ENCODE measurements at regions not wholly inside any gene's neighbourhood (a gene's known extent, or its start where the extent isn't known, plus 50 kb on each side); places are given as distances from the start of the nearest gene placed in this dataset.
"Not testable (repeated sequence)": the region's sequence is repeated elsewhere in the genome, so short reads cannot be mapped to it uniquely, and the experiment has no call there.

- no peak for DNase-seq (ENCODE audit: low read depth)
These were observed 55.5 kb downstream of the TPBG start for GRCh38 chr6:82419132-82419581.

GRCh38 chr6:82419859-82420258, 56.2 kb downstream of the TPBG start:
- DNase-seq (ENCODE audit: low read depth): no peak

DNA sequence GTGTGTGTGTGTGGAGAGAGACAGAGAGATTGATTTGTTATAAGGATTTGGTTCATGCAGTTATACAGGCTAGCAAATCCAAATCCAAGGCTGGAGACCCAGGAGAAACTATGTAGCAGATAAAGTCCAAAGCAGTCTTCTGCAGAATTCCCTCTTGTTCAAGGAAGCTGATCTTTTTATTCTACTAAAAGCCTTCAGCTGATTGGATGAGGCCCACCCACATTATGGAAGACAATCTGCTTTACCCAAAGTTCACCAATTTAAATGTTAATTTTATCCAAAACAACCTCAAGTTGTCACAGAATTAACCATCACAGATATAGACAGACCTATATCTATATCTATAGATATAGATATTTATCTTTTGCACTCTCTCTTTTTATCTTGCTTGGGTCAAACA, 67.0 kb downstream of the TPBG start:
- DNase-seq (ENCODE audit: low read depth): no peak

- no peak for DNase-seq (ENCODE audit: low read depth)
These were observed 73.1 kb downstream of the TPBG start for GRCh38 chr6:82436740-82437139.

GRCh38 chr6:82437701-82438100, 74.1 kb downstream of the TPBG start:
- no peak for DNase-seq (ENCODE audit: low read depth)

DNA sequence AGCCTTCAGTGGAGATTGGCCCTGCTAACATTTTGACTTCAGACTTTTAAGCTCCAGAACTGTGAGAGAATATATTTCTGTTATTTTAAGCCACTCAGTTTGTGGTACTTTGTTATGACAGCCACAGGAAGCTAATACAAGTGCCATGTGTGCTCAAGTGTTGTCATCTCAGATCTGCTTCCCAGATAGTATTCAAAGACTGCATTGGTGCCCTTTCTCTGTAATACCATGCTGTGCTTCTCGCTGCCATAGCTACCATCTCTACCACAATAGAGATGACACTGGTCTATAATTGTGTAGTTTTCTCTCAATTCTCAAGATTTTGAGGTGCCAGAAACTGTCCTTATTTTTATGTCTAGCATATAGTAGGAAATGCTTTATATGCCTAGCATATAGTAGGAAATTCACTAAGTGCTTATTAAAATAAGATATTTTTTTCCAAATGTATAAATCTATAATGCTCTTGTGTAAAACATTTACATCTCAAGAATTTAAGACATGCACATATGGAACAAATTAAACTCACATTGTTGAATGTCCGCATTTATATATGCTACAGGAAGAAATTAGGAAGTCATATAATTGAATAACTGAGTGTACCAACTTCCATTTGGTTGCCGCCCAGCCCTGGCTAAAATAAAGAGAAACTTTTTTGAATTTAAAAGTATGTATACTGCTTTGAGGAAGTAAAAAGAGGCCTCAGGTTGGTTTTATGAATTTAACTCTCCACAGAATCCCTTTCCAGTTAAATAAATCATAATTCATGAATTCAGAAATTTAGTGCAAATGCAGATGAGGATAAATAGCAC, 77.6 kb downstream of the TPBG start:
- no peak for DNase-seq (ENCODE audit: low read depth)

DNA sequence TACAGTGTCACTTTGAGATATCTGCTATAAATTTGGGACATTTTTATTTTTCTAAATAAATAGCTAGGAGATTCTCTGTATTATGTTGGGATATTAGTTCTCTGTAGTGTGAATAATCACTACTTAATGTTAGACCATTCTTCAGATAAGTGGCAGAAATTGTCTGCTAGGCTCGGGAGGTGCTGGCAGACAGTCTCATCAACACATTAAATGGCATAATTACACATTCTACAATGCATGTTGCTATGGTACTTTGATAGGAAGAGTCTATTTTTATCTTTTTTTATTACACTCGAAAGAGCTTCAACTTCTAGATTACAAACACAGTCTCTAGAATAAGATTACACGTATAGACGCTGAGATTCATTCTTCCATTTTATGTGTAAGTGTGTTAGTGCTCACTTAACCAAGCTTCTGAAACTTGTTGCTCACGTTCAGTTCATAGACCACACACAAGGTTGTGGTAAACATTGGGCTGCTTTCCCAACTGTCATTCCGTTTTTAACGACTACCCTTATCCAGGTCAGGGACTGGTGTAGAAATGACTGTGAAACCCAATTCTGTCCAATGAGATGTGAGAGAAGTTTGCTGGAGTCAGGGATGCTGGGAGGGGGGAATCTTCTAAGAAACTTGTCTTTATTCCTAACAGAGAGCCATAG, 78.6 kb downstream of the TPBG start:
- DNase-seq (ENCODE audit: low read depth): no peak

DNA sequence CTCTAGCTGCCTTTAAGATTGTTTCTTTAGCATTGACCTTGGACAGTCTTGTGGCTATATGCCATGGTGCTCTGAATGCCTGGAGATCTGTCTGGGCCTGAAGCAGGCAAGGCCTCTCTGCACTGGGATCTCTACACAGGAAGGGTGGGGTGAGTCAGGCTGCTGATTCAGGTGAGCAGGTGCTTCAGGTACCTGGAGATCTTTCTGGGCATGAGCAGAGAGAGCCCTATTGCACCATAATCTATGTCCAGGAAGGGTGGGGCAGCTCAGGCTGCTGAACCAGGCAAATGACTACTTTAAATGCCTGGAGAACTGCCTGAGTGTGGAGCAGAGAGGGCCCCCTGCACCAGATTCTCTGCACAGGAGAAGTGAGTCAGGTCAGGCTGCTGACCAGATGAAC, 94.5 kb downstream of the TPBG start:
- DNase-seq (ENCODE audit: low read depth): no peak

DNA sequence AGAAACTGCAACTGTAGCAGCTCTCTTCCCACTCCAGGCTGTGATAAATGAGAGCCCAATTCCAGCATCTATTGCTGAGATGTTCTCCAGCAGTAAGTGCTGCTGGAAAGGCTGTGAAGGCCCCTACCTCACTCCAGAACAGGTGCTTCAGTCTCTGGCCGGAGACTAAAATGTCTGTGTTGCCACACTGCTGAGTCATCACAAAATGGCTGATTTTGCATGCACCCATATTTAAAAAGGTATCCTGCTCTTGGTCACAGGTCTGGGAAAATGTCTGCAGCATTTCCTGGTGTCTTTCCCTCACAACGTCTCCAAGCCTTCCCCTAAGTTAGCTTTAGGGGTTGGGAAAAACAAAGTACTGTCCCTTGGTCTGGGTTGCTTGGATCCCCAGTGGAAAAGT, 95.1 kb downstream of the TPBG start:
- DNase-seq (ENCODE audit: low read depth): no peak

- no peak for DNase-seq (ENCODE audit: low read depth)
These were observed 97.9 kb downstream of the TPBG start for GRCh38 chr6:82461536-82461935.

GRCh38 chr6:82467338-82467737, 103.7 kb downstream of the TPBG start:
- DNase-seq (ENCODE audit: low read depth): no peak

DNA sequence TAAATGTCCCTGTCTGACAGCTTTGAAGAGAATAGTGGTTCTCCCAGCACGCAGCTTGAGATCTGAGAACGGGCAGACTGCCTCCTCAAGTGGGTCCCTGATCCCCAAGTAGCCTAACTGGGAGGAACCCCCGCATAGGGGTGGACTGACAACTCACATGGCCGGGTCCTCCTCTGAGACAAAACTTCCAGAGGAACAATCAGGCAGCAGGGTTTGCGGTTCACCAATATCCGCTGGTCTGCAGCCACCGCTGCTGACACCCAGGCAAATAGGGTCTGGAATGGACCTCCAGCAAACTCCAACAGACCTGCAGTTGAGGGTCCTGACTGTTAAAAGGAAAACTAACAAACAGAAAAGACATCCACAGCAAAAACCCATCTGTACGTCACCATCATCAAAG, 106.5 kb downstream of the TPBG start:
- DNase-seq (ENCODE audit: low read depth): not testable (repeated sequence)

DNA sequence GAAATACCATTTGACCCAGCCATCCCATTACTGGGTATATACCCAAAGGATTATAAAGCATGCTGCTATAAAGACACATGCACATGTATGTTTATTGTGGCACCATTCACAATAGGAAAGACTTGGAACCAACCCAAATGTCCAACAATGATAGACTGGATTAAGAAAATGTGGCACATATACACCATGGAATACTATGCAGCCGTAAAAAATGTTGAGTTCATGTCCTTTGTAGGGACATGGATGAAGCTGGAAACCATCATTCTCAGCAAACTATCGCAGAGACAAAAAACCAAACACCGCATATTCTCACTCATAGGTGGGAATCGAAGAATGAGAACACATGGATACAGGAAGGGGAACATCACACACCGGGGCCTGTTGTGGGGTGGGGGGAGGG, 111.5 kb downstream of the TPBG start:
- DNase-seq (ENCODE audit: low read depth): not testable (repeated sequence)

- no peak for DNase-seq (ENCODE audit: low read depth)
These were observed 120.4 kb downstream of the TPBG start for GRCh38 chr6:82484001-82484400.

DNA sequence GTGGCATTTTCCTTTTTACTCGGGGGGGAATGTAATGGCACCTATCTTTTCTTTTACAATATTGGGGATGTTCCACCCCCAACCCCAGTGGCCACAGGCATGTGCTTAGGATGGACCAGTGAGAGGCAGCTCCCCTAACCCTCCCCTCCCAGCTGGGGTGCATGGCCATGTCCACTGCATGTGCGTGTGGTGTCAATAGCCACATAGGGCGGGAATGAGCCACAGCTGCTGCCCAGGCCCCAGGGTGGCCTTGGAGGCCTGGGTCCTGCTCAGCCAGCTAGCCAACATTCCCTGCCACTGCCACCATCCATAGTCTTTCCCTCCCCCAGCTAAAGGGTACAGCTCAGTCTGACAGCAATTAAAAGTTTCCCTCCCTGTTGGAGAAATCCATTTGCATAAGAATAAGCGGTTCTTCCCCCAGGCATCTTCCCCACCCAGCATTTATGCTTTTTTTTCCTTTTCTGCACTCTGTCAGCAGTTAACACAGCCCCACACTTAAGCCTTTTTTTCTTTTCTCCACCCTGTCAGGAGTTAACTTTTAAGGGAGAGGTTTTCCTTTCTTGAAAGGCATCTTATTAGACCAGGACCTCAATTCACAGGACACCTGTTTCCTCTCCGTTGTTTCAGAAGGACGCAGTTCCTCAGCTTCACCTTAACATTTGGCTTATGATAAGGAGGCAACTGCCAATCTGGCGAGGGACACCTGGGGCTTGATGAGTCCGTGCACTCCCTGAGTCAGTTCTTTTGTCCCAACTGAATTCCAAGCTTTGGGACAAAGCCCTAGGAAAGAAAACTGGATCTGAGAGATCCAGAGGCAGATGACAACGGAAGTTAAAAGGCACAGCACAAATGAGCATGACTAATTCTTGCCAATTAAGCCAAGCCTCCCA, 121.4 kb downstream of the TPBG start:
- DNase-seq (ENCODE audit: low read depth): no peak

DNA sequence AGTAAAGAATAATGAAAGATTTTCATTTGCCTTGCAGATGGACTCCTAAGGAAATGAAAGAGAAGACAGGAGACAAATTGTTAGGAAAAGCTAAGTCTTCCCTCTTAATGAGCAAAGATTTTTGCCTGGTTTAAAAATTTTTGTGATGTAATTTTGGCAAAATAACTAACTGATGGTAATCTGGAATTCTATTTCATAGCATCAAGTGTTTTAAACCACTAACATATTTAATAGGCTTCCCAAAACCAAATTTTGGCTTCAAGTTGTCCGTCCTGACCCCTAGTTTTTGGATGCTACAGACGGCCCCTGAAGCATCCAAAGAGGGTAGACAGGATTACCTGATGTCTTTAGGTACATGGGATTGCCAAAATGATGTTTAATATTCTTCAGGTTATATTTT, 124.3 kb downstream of the TPBG start:
- no peak for DNase-seq (ENCODE audit: low read depth)

GRCh38 chr6:82488403-82488802, 124.8 kb downstream of the TPBG start:
- DNase-seq (ENCODE audit: low read depth): no peak

DNA sequence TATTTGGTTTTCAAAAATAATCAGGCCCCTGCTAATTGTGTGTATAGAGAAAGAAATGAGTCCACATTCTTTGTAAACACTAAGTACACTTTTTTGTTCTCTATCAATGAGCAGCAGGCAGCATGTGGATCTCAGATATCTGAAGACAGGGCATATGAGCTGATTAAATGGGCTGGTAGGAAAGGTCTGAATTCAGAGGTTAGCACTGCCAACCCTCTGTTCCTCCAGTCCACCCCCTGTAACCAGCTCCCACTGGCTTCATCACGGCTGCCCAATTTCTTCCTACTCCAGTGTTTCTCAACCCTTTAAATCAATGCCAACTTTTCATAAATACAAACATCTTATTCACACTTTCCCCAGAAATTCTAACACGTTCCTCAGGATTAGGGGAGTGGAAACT, 128.5 kb downstream of the TPBG start:
- DNase-seq (ENCODE audit: low read depth): no peak

- no peak for DNase-seq (ENCODE audit: low read depth)
These were observed 129.8 kb downstream of the TPBG start for GRCh38 chr6:82493467-82493866.

DNA sequence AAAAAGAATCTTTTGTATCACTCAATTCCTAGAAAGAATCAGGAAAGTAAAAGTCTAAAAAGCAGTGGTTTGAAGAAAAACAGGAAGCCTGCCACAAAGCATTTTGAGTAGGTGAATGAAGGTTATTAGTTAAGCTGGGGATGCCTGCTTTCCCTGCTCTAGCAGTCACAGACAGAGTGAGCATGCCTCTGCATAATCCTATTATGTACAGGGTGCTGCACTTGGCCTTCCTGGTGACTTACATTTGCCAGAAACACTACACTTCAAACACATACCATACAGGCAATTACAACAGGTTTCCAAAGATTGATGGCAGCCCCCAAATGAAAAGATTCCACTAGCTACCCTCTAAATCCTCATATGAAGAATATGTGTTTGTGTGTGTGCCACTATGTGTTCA, 130.8 kb downstream of the TPBG start:
- DNase-seq (ENCODE audit: low read depth): peak; percentile 2

GRCh38 chr6:82501901-82502300, 138.3 kb downstream of the TPBG start:
- not testable (repeated sequence) for DNase-seq (ENCODE audit: low read depth)

DNA sequence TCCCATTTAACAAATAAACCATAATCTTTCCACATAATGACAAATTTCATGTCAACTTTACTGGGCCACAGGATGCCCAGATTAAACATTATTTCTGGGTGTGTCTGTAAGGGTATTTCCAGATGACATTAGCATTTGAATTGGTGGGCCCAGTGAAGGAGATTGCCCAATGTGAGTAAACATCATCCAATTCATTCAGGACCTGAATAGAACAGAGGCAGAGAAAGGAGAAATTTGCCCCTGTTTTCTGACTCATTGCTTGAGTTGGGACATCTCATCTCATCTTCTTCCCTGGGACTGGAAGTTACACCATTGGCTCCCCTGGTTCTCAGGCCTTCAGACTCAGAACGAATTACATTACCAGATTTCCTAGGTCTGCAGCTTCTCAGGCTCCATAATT, 142.9 kb downstream of the TPBG start:
- DNase-seq (ENCODE audit: low read depth): no peak

DNA sequence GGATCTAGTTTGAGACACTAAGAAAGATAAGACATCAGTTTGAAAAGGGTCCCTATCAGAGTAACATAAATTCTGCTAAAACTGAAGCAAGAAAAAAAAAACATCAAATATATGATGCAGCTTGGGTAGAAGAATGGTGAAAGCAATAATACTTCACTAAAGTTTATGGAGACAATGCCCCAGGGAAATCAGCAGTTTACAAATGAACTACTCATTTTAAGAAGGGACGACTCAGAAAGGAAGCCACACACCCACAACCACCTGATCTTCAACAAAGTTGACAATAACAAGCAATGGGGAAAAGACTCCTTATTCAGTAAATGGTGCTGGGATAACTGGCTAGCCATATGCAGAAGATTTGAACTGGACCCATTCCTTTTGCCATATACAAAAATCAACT, 143.5 kb downstream of the TPBG start:
- DNase-seq (ENCODE audit: low read depth): no peak

All from non-pigmented ciliary epithelial cell (primary cell).